Type B pancreatic cell (in vitro differentiated cells): ENCODE measurements at regions not wholly inside any gene's neighbourhood (a gene's known extent, or its start where the extent isn't known, plus 50 kb on each side); places are given as distances from the start of the nearest gene placed in this dataset.

ENCODE experiments used
- DNase-seq: peaks from one replicate; pipeline ENCODE4 v3.0.0; 2021; ENCODE audit warnings: mixed read lengths; ENCODE audit not compliant: unreplicated experiment; ENCODE audit errors: extremely low spot score
- H3K27ac Mint-ChIP-seq: 2 replicates; pipeline ENCODE4 v1.8.0; 2021; ENCODE audit warnings: mild to moderate bottlenecking, mixed read lengths
- H3K27me3 Mint-ChIP-seq: 2 replicates; pipeline ENCODE4 v1.8.0; 2021; ENCODE audit warnings: mixed read lengths
- H3K36me3 Mint-ChIP-seq: 2 replicates; pipeline ENCODE4 v1.8.0; 2021; ENCODE audit warnings: mixed read lengths
- H3K4me1 Mint-ChIP-seq: one replicate; pipeline ENCODE4 v1.8.0; 2021; ENCODE audit warnings: mixed read lengths; ENCODE audit not compliant: unreplicated experiment
- H3K4me3 Mint-ChIP-seq: 2 replicates; pipeline ENCODE4 v1.8.0; 2021; ENCODE audit warnings: mild to moderate bottlenecking, mixed read lengths
- H3K9me3 Mint-ChIP-seq: 2 replicates; pipeline ENCODE4 v1.8.0; 2021; ENCODE audit warnings: mixed read lengths
- CTCF ChIP-seq: fragments of 200-600 bp; sonication (generic); conservative IDR thresholded peaks from 2 replicates; pipeline ENCODE4 v1.5.0; 2021; ENCODE audit warnings: antibody characterized with exemption, mild to moderate bottlenecking

- peaks cover 7% of the 10 kb centered on the region for H3K4me1 Mint-ChIP-seq
- DNase-seq, result no peak
- no peaks in the 10 kb centered on the region for H3K27me3 Mint-ChIP-seq
- no peak for TF ChIP-seq CTCF
- no peaks in the 10 kb centered on the region for H3K36me3 Mint-ChIP-seq
- no peak overlapping the region for H3K4me3 Mint-ChIP-seq
- H3K9me3 Mint-ChIP-seq, result peaks cover 2% of the 10 kb centered on the region
- no peak overlapping the region for H3K27ac Mint-ChIP-seq
Observed at GRCh38 chr13:103537616-103538015, 471.4 kb upstream of the SLC10A2 start.

GRCh38 chr13:103531278-103531677 lies 465.1 kb upstream of the SLC10A2 start:
- no peak for DNase-seq
- H3K9me3 Mint-ChIP-seq, result peaks cover 5% of the 10 kb centered on the region
- H3K36me3 Mint-ChIP-seq, result no peaks in the 10 kb centered on the region

GRCh38 chr13:103528437-103528836 lies 462.2 kb upstream of the SLC10A2 start:
- H3K27me3 Mint-ChIP-seq, result no peaks in the 10 kb centered on the region
- H3K36me3 Mint-ChIP-seq, result no peaks in the 10 kb centered on the region
- no peak overlapping the region for H3K4me3 Mint-ChIP-seq
- no peaks in the 10 kb centered on the region for H3K4me1 Mint-ChIP-seq
- H3K27ac Mint-ChIP-seq, result no peak overlapping the region
- no peak for TF ChIP-seq CTCF
- DNase-seq, result no peak
- H3K9me3 Mint-ChIP-seq, result peaks cover 5% of the 10 kb centered on the region

More at GRCh38 chr13:103531278-103531677, 465.1 kb upstream of the SLC10A2 start:
- Mint-ChIP-seq H3K4me3 (no peak overlapping the region), H3K4me1 (no peaks in the 10 kb centered on the region), H3K27ac (no peak overlapping the region), H3K27me3 (no peaks in the 10 kb centered on the region)
- no peak for TF ChIP-seq CTCF

GRCh38 chr13:103525530-103525929 lies 459.3 kb upstream of the SLC10A2 start:
- peaks cover 5% of the 10 kb centered on the region for H3K9me3 Mint-ChIP-seq
- TF ChIP-seq CTCF, result no peak
- no peak overlapping the region for H3K4me3 Mint-ChIP-seq
- no peaks in the 10 kb centered on the region for H3K4me1 Mint-ChIP-seq
- no peaks in the 10 kb centered on the region for H3K27me3 Mint-ChIP-seq
- no peak overlapping the region for H3K27ac Mint-ChIP-seq
- no peak for DNase-seq
- H3K36me3 Mint-ChIP-seq, result no peaks in the 10 kb centered on the region

GRCh38 chr13:103523858-103524257 lies 457.6 kb upstream of the SLC10A2 start:
- H3K9me3 Mint-ChIP-seq, result no peaks in the 10 kb centered on the region
- no peak for DNase-seq
- no peaks in the 10 kb centered on the region for H3K36me3 Mint-ChIP-seq
- TF ChIP-seq CTCF, result no peak
- H3K27me3 Mint-ChIP-seq, result no peaks in the 10 kb centered on the region
- H3K4me3 Mint-ChIP-seq, result no peak overlapping the region
- no peak overlapping the region for H3K27ac Mint-ChIP-seq
- no peaks in the 10 kb centered on the region for H3K4me1 Mint-ChIP-seq

GRCh38 chr13:103521532-103521931 lies 455.3 kb upstream of the SLC10A2 start:
- no peak for DNase-seq
- no peaks in the 10 kb centered on the region for H3K27me3 Mint-ChIP-seq
- no peak for TF ChIP-seq CTCF
- H3K36me3 Mint-ChIP-seq, result no peaks in the 10 kb centered on the region
- H3K4me3 Mint-ChIP-seq, result no peak overlapping the region
- H3K4me1 Mint-ChIP-seq, result peaks cover 4% of the 10 kb centered on the region
- H3K27ac Mint-ChIP-seq, result no peak overlapping the region
- H3K9me3 Mint-ChIP-seq, result no peaks in the 10 kb centered on the region
